ENCODE measurements at regions not wholly inside any gene's neighbourhood (a gene's known extent, or its start where the extent isn't known, plus 50 kb on each side); places are given as distances from the start of the nearest gene placed in this dataset.

DNA sequence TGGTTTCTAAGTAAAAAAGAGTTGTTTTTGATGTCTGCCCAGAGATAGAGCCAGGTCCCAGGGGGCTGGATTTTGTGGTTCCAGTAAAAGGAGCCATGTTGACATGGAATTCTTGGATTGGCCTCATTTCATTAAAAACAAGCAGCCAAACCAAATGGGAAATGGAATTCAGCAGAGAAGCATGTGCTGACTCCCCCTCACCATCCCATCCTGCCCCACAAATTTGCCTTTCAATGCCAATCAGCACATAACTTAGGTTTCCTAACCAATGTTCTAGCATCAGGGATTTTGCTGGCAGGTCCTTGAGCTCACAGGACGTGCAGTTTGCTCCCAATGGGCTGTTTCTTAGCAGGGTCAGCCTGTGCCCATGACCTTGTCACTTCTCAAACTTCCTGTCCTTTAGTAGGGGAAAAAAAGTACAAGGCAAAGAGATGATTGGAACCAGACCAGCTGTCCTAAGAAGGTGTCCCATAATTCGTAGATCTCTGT is 101.5 kb upstream of the GADD45A start:
- H3K9ac ChIP-seq (ENCODE audit: control insufficient read depth, insufficient read depth, low read length): no peak overlapping the region
- H3K27me3 ChIP-seq (replicated peaks in 1 of 2; ENCODE audit: control insufficient read depth in 2 of 2, insufficient read depth in 2 of 2, low read length in 1 of 2): peaks cover 0 to 3% of the 10 kb centered on the region in 2 experiments; a peak in 1 of 4 replicates
- WGBS (ENCODE audit: insufficient coverage, insufficient replicate concordance, low lambda C conversion rate, missing lambda C conversion rate): 11% methylated on average over 2 of the region's 2 CpGs
- in situ Hi-C loops (cut with MboI) (no loop called here), intact Hi-C loops (cut with micrococcal nuclease; ENCODE audit: unreplicated experiment) (no loop called here)
- H3K4me3 ChIP-seq: no peak overlapping the region
- no peak overlapping the region for H2AFZ ChIP-seq (ENCODE audit: control insufficient read depth, low read depth, low read length)
- no peaks in the 10 kb centered on the region for H3K36me3 ChIP-seq (ENCODE audit: control insufficient read depth in 2 of 2, insufficient read depth in 2 of 2, low read length in 1 of 2)
- FAIRE-seq (no peak), DNase-seq (ENCODE audit: low read depth, low spot score) (no peak), ATAC-seq (no peak)
- ChIA-PET SMC1A (ENCODE audit: uncharacterized antibody, unreplicated experiment) (interaction anchor here (0.9 to 1.4 kb wide), 3 partner anchors 22 to 100 kb away, joined by 3 to 4 read pairs (median 3); no protein-coding TSS in a partner anchor), RAD21 (ENCODE audit: unreplicated experiment) (no interaction called here), POLR2A (interaction anchor here (1.2 kb wide), 1 partner anchor 13 kb away, joined by 5 read pairs; no protein-coding TSS in a partner anchor), CTCF (interaction anchor here (1.1 to 1.9 kb wide), 6 partner anchors 9 to 177 kb away, joined by 3 to 4 read pairs (median 3); no protein-coding TSS in a partner anchor)
- no peaks in the 10 kb centered on the region for H3K4me1 ChIP-seq (ENCODE audit: control insufficient read depth, insufficient read depth, low read length)
- H3K27ac ChIP-seq (ENCODE audit: control insufficient read depth, insufficient read depth): no peak overlapping the region
- H3K4me2 ChIP-seq (ENCODE audit: control insufficient read depth, insufficient read depth): no peak overlapping the region
- no TSS peak for BruUV-seq (replicated peaks)
- no peaks in the 10 kb centered on the region for H3K79me2 ChIP-seq (ENCODE audit: control insufficient read depth, insufficient read depth, low read length)
- H3K9me3 ChIP-seq (replicated peaks; ENCODE audit: control insufficient read depth, insufficient read depth, low read length): no peaks in the 10 kb centered on the region; the same call in 2 of the 3 replicates
- no peaks in the 10 kb centered on the region for H4K20me1 ChIP-seq (ENCODE audit: control insufficient read depth, insufficient read depth)
- TF ChIP-seq SIX5 (IDR thresholded peaks at IDR 0.05; ENCODE audit: low read depth, low read length, severe bottlenecking) (no peak), BCL11A (IDR thresholded peaks at IDR 0.05; ENCODE audit: low read depth, low read length) (no peak), NBN (IDR thresholded peaks at IDR 0.05) (no peak), FOXM1 (IDR thresholded peaks at IDR 0.05; ENCODE audit: low read depth, low read length) (no peak), IKZF2 (IDR thresholded peaks at IDR 0.05) (no peak), NR2F1 (conservative IDR thresholded peaks at IDR 0.05) (no peak), BMI1 (IDR thresholded peaks at IDR 0.05; ENCODE audit: borderline replicate concordance) (no peak), KAT2A (conservative IDR thresholded peaks at IDR 0.05; ENCODE audit: control insufficient read depth, low read depth, low read length) (no peak), EZH2 (IDR thresholded peaks at IDR 0.05; ENCODE audit: borderline replicate concordance, control insufficient read depth, low read depth, low read length) (no peak), ZNF24 (IDR thresholded peaks at IDR 0.05) (no peak), CHD4 (IDR thresholded peaks at IDR 0.05) (no peak), POLR2A (IDR thresholded peaks at IDR 0.05; ENCODE audit: low read depth, low read length) (no peak), STAT3 (IDR thresholded peaks at IDR 0.05; ENCODE audit: low read depth, low read length) (no peak), TAF1 (IDR thresholded peaks at IDR 0.05; ENCODE audit: borderline replicate concordance, low read depth, low read length) (no peak), ZNF622 (IDR thresholded peaks at IDR 0.05) (no peak)
- TF ChIP-seq, protein P1, sequence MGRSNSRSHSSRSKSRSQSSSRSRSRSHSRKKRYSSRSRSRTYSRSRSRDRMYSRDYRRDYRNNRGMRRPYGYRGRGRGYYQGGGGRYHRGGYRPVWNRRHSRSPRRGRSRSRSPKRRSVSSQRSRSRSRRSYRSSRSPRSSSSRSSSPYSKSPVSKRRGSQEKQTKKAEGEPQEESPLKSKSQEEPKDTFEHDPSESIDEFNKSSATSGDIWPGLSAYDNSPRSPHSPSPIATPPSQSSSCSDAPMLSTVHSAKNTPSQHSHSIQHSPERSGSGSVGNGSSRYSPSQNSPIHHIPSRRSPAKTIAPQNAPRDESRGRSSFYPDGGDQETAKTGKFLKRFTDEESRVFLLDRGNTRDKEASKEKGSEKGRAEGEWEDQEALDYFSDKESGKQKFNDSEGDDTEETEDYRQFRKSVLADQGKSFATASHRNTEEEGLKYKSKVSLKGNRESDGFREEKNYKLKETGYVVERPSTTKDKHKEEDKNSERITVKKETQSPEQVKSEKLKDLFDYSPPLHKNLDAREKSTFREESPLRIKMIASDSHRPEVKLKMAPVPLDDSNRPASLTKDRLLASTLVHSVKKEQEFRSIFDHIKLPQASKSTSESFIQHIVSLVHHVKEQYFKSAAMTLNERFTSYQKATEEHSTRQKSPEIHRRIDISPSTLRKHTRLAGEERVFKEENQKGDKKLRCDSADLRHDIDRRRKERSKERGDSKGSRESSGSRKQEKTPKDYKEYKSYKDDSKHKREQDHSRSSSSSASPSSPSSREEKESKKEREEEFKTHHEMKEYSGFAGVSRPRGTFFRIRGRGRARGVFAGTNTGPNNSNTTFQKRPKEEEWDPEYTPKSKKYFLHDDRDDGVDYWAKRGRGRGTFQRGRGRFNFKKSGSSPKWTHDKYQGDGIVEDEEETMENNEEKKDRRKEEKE (IDR thresholded peaks at IDR 0.05): no peak
- TF ChIP-seq, protein P2, sequence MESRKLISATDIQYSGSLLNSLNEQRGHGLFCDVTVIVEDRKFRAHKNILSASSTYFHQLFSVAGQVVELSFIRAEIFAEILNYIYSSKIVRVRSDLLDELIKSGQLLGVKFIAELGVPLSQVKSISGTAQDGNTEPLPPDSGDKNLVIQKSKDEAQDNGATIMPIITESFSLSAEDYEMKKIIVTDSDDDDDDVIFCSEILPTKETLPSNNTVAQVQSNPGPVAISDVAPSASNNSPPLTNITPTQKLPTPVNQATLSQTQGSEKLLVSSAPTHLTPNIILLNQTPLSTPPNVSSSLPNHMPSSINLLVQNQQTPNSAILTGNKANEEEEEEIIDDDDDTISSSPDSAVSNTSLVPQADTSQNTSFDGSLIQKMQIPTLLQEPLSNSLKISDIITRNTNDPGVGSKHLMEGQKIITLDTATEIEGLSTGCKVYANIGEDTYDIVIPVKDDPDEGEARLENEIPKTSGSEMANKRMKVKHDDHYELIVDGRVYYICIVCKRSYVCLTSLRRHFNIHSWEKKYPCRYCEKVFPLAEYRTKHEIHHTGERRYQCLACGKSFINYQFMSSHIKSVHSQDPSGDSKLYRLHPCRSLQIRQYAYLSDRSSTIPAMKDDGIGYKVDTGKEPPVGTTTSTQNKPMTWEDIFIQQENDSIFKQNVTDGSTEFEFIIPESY (IDR thresholded peaks at IDR 0.05): no peak
- TF ChIP-seq, protein P3, sequence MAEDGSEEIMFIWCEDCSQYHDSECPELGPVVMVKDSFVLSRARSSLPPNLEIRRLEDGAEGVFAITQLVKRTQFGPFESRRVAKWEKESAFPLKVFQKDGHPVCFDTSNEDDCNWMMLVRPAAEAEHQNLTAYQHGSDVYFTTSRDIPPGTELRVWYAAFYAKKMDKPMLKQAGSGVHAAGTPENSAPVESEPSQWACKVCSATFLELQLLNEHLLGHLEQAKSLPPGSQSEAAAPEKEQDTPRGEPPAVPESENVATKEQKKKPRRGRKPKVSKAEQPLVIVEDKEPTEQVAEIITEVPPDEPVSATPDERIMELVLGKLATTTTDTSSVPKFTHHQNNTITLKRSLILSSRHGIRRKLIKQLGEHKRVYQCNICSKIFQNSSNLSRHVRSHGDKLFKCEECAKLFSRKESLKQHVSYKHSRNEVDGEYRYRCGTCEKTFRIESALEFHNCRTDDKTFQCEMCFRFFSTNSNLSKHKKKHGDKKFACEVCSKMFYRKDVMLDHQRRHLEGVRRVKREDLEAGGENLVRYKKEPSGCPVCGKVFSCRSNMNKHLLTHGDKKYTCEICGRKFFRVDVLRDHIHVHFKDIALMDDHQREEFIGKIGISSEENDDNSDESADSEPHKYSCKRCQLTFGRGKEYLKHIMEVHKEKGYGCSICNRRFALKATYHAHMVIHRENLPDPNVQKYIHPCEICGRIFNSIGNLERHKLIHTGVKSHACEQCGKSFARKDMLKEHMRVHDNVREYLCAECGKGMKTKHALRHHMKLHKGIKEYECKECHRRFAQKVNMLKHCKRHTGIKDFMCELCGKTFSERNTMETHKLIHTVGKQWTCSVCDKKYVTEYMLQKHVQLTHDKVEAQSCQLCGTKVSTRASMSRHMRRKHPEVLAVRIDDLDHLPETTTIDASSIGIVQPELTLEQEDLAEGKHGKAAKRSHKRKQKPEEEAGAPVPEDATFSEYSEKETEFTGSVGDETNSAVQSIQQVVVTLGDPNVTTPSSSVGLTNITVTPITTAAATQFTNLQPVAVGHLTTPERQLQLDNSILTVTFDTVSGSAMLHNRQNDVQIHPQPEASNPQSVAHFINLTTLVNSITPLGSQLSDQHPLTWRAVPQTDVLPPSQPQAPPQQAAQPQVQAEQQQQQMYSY (CRISPR knock-in tag; IDR thresholded peaks at IDR 0.05): no peak

Measured in GM12878 (cell line).